Upper lobe of left lung (tissue), 6 donors: ENCODE measurements at regions not wholly inside any gene's neighbourhood (a gene's known extent, or its start where the extent isn't known, plus 50 kb on each side); places are given as distances from the start of the nearest gene placed in this dataset.

ENCODE experiments used
- ATAC-seq, 2 donors: fragments of 200-7000 bp; cut with Tn5 transposase; one replicate each; pipeline ENCODE4 v1.9.1; 2022; ENCODE audit warnings: mild to moderate bottlenecking in 2 of 2, moderate library complexity in 2 of 2; ENCODE audit not compliant: low FRiP score in 2 of 2
- DNase-seq, 2 donors: peaks; one replicate each; pipeline ENCODE4 v3.0.0-alpha.2; 2019 to 2020
- H3K27ac ChIP-seq, 4 donors: fragments of 200-600 bp; sonication (generic); one replicate each; pipeline ENCODE4 v1.5.1; 2016 to 2019
- H3K27me3 ChIP-seq, 4 donors: fragments of 200-600 bp; sonication (generic); one replicate each; pipeline ENCODE4 v1.5.1; 2017 to 2019
- H3K36me3 ChIP-seq, 4 donors: fragments of 200-600 bp; sonication (generic); one replicate each; pipeline ENCODE4 v1.5.1; 2016 to 2019
- H3K4me1 ChIP-seq, 4 donors: fragments of 200-600 bp; sonication (generic); one replicate each; pipeline ENCODE4 v1.5.1; 2018 to 2019
- H3K4me3 ChIP-seq, 4 donors: fragments of 200-600 bp; sonication (generic); one replicate each; pipeline ENCODE4 v1.5.1; 2017 to 2019; ENCODE audit warnings: mild to moderate bottlenecking in 2 of 4, moderate library complexity in 1 of 4
- H3K9me3 ChIP-seq, 4 donors: fragments of 200-600 bp; sonication (generic); one replicate each; pipeline ENCODE4 v1.5.1; 2018 to 2019
- CTCF ChIP-seq, 6 experiments: fragments of 450-650 bp in 4 of 6; fragments of 200-600 bp in 2 of 6; sonication (generic) in 2 of 6; IDR thresholded peaks; one replicate each; pipeline ENCODE4 v1.5.1; 2016 to 2019; ENCODE audit warnings: antibody characterized with exemption in 6 of 6
- EP300 ChIP-seq, 4 donors: sonication (generic); formaldehyde crosslinking; IDR thresholded peaks; one replicate each; pipeline ENCODE4 v1.5.1; 2017; ENCODE audit warnings: antibody characterized with exemption in 4 of 4, control low read depth in 2 of 4
- POLR2A ChIP-seq, 4 donors: fragments of 450-650 bp; IDR thresholded peaks; one replicate each; pipeline ENCODE4 v1.5.1; 2016 to 2017; ENCODE audit warnings: antibody characterized with exemption in 4 of 4, mild to moderate bottlenecking in 2 of 4
- POLR2AphosphoS5 ChIP-seq, 2 donors: sonication (generic); formaldehyde crosslinking; IDR thresholded peaks; one replicate each; pipeline ENCODE4 v1.5.1; 2017; ENCODE audit warnings: antibody characterized with exemption in 2 of 2
- WGBS, 2 donors: methylation state at CpG; one replicate each; pipeline ENCODE4 v1.1.5; 2017 to 2018; 5-methylcytosine and 5-hydroxymethylcytosine counted together
- donor health status: DM: no; HTN: no; CAD: no; lungs with moderate emphysema.
- donor health status: DM: no; HTN: yes; CAD: no; lungs with severe emphysema.

GRCh38 chr5:116964438-116964837 is 389.8 kb upstream of the SEMA6A start:
- ATAC-seq (no peak), DNase-seq (no peak)
- H3K27ac ChIP-seq: no peak overlapping the region
- H3K27me3 ChIP-seq: no peaks in the 10 kb centered on the region
- TF ChIP-seq POLR2AphosphoS5 (IDR thresholded peaks at IDR 0.05): no peak
- no peak for TF ChIP-seq POLR2A (IDR thresholded peaks at IDR 0.05)
- no peak for TF ChIP-seq CTCF (IDR thresholded peaks at IDR 0.05)
- no peak for TF ChIP-seq EP300 (IDR thresholded peaks at IDR 0.05)
- H3K4me3 ChIP-seq: no peak overlapping the region
- no peaks in the 10 kb centered on the region for H3K9me3 ChIP-seq
- H3K4me1 ChIP-seq: no peaks in the 10 kb centered on the region
- no peaks in the 10 kb centered on the region for H3K36me3 ChIP-seq
- WGBS, 2 donors: 95 to 97% methylated on average over 5 of the region's 5 CpGs

- WGBS, 2 donors: 93 to 95% methylated on average over 4 of the region's 4 CpGs
- DNase-seq (no peak), ATAC-seq (no peak)
- TF ChIP-seq POLR2A (IDR thresholded peaks at IDR 0.05): no peak
- TF ChIP-seq POLR2AphosphoS5 (IDR thresholded peaks at IDR 0.05): no peak
- no peak for TF ChIP-seq EP300 (IDR thresholded peaks at IDR 0.05)
- TF ChIP-seq CTCF (IDR thresholded peaks at IDR 0.05): no peak
- Histone ChIP-seq H3K9me3 (no peaks in the 10 kb centered on the region), H3K4me3 (no peak overlapping the region), H3K27me3 (no peaks in the 10 kb centered on the region), H3K36me3 (no peaks in the 10 kb centered on the region), H3K27ac (no peak overlapping the region), H3K4me1 (no peaks in the 10 kb centered on the region)
These were observed 386.4 kb upstream of the SEMA6A start for GRCh38 chr5:116961021-116961420.

- DNase-seq (no peak), ATAC-seq (no peak)
- no peaks in the 10 kb centered on the region for H3K4me1 ChIP-seq
- H3K4me3 ChIP-seq: no peak overlapping the region
- no peaks in the 10 kb centered on the region for H3K36me3 ChIP-seq
- H3K27me3 ChIP-seq: no peaks in the 10 kb centered on the region
- WGBS, 2 donors: 73 to 91% methylated on average over 1 of the region's 1 CpG
- H3K27ac ChIP-seq: no peak overlapping the region
- H3K9me3 ChIP-seq: no peaks in the 10 kb centered on the region
- TF ChIP-seq POLR2AphosphoS5 (IDR thresholded peaks at IDR 0.05) (no peak), POLR2A (IDR thresholded peaks at IDR 0.05) (no peak), EP300 (IDR thresholded peaks at IDR 0.05) (no peak), CTCF (IDR thresholded peaks at IDR 0.05) (no peak)
These were observed 385.2 kb upstream of the SEMA6A start for GRCh38 chr5:116959843-116960242.

- no peaks in the 10 kb centered on the region for H3K4me1 ChIP-seq
- DNase-seq (no peak), ATAC-seq (no peak)
- 59 to 67% methylated on average over 3 of the region's 3 CpGs for WGBS, 2 donors
- no peaks in the 10 kb centered on the region for H3K27me3 ChIP-seq
- no peak overlapping the region for H3K4me3 ChIP-seq
- H3K27ac ChIP-seq: no peak overlapping the region
- H3K36me3 ChIP-seq: no peaks in the 10 kb centered on the region
- no peak for TF ChIP-seq POLR2A (IDR thresholded peaks at IDR 0.05)
- no peak for TF ChIP-seq EP300 (IDR thresholded peaks at IDR 0.05)
- no peak for TF ChIP-seq CTCF (IDR thresholded peaks at IDR 0.05)
- TF ChIP-seq POLR2AphosphoS5 (IDR thresholded peaks at IDR 0.05): no peak
- no peaks in the 10 kb centered on the region for H3K9me3 ChIP-seq
These were observed 378.8 kb upstream of the SEMA6A start for GRCh38 chr5:116953251-116953930.

GRCh38 chr5:116951219-116951618 is 376.6 kb upstream of the SEMA6A start:
- Histone ChIP-seq H3K9me3 (no peaks in the 10 kb centered on the region), H3K4me1 (peaks cover 0 to 4% (median 0%) of the 10 kb centered on the region in 4 donors), H3K27ac (no peak overlapping the region), H3K27me3 (no peaks in the 10 kb centered on the region), H3K36me3 (no peaks in the 10 kb centered on the region), H3K4me3 (no peak overlapping the region)
- TF ChIP-seq POLR2A (IDR thresholded peaks at IDR 0.05) (no peak), CTCF (IDR thresholded peaks at IDR 0.05) (no peak), POLR2AphosphoS5 (IDR thresholded peaks at IDR 0.05) (no peak), EP300 (IDR thresholded peaks at IDR 0.05) (no peak)
- 96 to 100% methylated on average over 1 of the region's 1 CpG for WGBS, 2 donors
- ATAC-seq (no peak), DNase-seq (no peak)
